Fibroblast of villous mesenchyme (primary cell): ENCODE measurements at regions not wholly inside any gene's neighbourhood (a gene's known extent, or its start where the extent isn't known, plus 50 kb on each side); places are given as distances from the start of the nearest gene placed in this dataset.

Source experiments
- DNase-seq: peaks from one replicate; pipeline ENCODE4 v3.0.0-alpha.2; 2010; ENCODE audit warnings: low read depth
- H3K4me3 ChIP-seq: 2 replicates; pipeline ENCODE4 v1.5.1; 2011; ENCODE audit warnings: low read depth, mild to moderate bottlenecking, low read length
- CTCF ChIP-seq: IDR thresholded peaks from 2 replicates; pipeline ENCODE4 v1.5.1; 2012; ENCODE audit warnings: low read depth, mild to moderate bottlenecking, low read length; ENCODE audit not compliant: insufficient read depth

- no peak for TF ChIP-seq CTCF
- DNase-seq, result no peak
- no peak overlapping the region for H3K4me3 ChIP-seq
Observed at GRCh38 chr2:5057891-5058351, 634.3 kb upstream of the SOX11 start.

GRCh38 chr2:5060956-5061355 lies 631.2 kb upstream of the SOX11 start:
- no peak for DNase-seq
- no peak overlapping the region for H3K4me3 ChIP-seq
- no peak for TF ChIP-seq CTCF

GRCh38 chr2:5064687-5065086 lies 627.5 kb upstream of the SOX11 start:
- DNase-seq, result no peak
- no peak overlapping the region for H3K4me3 ChIP-seq
- no peak for TF ChIP-seq CTCF

GRCh38 chr2:5067816-5068215 lies 624.4 kb upstream of the SOX11 start:
- H3K4me3 ChIP-seq, result no peak overlapping the region
- no peak for DNase-seq

DNA sequence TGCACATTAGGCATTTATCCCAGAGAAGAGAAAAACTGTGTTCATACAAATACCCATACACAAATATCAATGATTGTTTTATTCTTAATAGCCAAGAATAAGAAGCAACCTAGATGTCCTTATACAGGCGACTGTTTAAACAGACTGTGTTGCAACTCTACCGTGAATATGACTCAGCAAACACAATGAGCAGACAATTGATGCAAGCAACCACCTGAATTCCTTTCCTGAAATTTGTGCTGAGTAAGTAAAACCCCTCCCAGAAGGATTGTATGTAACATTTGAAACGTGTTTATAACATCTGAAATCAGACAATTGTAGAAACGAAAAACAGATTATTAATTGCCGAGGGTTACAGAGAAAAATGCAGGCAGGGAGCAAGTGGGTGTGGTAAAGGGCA lies 621.9 kb upstream of the SOX11 start:
- TF ChIP-seq CTCF, result no peak
- DNase-seq, result no peak
- H3K4me3 ChIP-seq, result no peak overlapping the region

More at GRCh38 chr2:5067816-5068215, 624.4 kb upstream of the SOX11 start:
- no peak for TF ChIP-seq CTCF

GRCh38 chr2:5074733-5075132 lies 617.5 kb upstream of the SOX11 start:
- no peak for TF ChIP-seq CTCF
- DNase-seq, result no peak
- H3K4me3 ChIP-seq, result no peak overlapping the region

DNA sequence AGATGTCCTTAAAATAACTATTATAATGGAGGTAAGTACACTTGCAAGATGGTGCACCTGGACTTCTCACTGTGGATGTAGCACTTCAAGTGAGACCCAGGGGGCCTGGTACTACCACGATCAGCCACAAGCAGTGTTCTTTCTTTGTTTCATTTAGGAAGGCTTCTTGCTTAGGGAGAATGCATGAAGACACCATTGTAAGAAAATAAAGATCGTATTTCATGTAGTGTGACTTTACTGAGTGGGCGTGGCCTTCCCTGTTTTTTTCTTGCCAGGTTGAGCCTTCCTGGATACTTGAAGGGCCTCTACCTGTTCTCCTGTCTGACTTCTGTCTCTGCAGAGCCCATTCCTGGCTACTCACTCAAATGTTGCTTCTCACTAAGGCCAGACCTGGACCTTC lies 615.6 kb upstream of the SOX11 start:
- no peak for DNase-seq
- no peak for TF ChIP-seq CTCF
- H3K4me3 ChIP-seq, result no peak overlapping the region
